Adrenal gland (tissue), 5 donors: ENCODE measurements at regions not wholly inside any gene's neighbourhood (a gene's known extent, or its start where the extent isn't known, plus 50 kb on each side); places are given as distances from the start of the nearest gene placed in this dataset.

Experiments used
- CTCF ChIP-seq, 6 experiments: fragments of 450-650 bp in 4 of 6; fragments of 200-600 bp in 2 of 6; sonication (generic) in 1 of 6; IDR thresholded peaks; 1 replicate in 5 of 6; 2 replicates in 1 of 6; pipeline versions ENCODE4 v1.5.1 to v1.8.0; 2016 to 2021; ENCODE audit warnings: antibody characterized with exemption in 6 of 6, mild to moderate bottlenecking in 2 of 6, moderate library complexity in 1 of 6
- POLR2A ChIP-seq, 2 donors: fragments of 450-650 bp; IDR thresholded peaks; one replicate each; pipeline ENCODE4 v1.6.1; 2017; ENCODE audit warnings: antibody characterized with exemption in 2 of 2, mild to moderate bottlenecking in 2 of 2, moderate library complexity in 1 of 2
- donor health status: DM: no; HTN: no; CAD: no.

- TF ChIP-seq POLR2A (IDR thresholded peaks at IDR 0.05), result no peak
- no peak for TF ChIP-seq CTCF (IDR thresholded peaks at IDR 0.05)
Observed at GRCh38 chr2:238692562-238692961, 155.3 kb upstream of the TWIST2 start.
